NCI-H2196 treated with DMSO at 0.1 percent for 48 hours (cell line): ENCODE measurements at regions not wholly inside any gene's neighbourhood (a gene's known extent, or its start where the extent isn't known, plus 50 kb on each side); places are given as distances from the start of the nearest gene placed in this dataset.
A peak's percentile ranks its signal among the peaks of the same experiment; 100 is the strongest.

ENCODE experiments used
- DNase-seq: peaks from one replicate; lab custom pipeline; 2025; ENCODE audit not compliant: unreplicated experiment; lab: John Stamatoyannopoulos, UW

- no peak for DNase-seq
These were observed 203.3 kb upstream of the JADE1 start for GRCh38 chr4:128606173-128606572.

GRCh38 chr4:128604840-128605239 lies 204.7 kb upstream of the JADE1 start:
- no peak for DNase-seq

DNA sequence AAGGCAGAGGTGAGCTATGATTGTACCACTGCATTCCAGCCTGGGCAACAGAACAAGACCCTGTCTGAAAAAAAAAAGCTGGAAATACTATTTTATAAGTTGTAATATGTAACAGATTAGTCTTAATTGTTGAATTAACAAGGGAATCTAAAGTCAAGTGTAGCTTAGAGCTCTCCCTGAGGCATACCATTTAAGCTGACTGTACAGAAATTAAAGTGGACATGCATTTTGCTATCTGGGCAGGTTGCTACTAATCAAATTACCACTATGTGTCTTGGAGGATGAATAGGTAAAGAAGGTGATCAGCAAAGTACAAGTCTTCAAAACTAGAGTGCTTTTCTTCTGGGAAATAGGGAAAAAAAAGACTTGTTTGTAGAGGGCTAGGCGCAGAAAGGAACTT lies 205.3 kb upstream of the JADE1 start:
- DNase-seq, result no peak

DNA sequence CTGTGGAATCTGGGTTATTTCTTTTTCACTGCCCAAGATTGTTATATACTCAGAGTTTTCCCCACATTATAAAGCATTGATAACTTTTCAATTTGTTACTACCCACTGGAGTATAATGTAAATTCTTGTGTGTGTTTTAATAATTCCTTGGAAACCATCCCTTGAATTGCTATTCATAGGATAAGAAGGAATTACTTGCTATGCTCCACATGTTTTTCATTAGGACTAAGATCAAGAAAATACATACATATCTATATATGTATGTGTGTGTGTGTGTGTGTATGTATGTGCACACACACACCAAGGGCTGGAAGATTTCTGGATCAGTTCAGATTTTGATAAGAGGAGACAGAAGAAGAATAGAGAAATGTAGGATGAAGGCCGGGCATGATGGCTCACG lies 206.4 kb upstream of the JADE1 start:
- no peak for DNase-seq

- no peak for DNase-seq
These were observed 207.4 kb upstream of the JADE1 start for GRCh38 chr4:128601991-128602695.

- peak; percentile 32 for DNase-seq
These were observed 208.3 kb upstream of the JADE1 start for GRCh38 chr4:128600996-128601871.

DNA sequence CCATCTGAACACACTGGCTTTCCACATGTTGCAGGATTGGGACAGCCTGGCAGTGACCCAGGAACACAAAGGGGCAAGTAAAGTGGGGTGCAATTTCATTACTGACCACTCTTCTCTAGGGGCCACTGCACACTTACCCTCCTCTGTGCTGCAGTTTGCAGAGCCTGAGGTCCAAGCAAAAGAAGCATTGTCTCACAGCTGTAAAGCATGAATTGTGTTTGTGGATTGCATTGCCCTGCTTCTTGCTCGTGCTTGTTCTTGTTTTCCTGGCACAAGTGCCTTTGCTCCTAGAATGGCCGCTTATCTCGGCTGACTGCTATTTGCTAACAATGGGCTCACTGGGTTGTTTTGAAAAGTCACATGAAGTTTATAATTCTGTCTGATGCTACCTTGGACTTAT lies 209.1 kb upstream of the JADE1 start:
- DNase-seq, result no peak

DNA sequence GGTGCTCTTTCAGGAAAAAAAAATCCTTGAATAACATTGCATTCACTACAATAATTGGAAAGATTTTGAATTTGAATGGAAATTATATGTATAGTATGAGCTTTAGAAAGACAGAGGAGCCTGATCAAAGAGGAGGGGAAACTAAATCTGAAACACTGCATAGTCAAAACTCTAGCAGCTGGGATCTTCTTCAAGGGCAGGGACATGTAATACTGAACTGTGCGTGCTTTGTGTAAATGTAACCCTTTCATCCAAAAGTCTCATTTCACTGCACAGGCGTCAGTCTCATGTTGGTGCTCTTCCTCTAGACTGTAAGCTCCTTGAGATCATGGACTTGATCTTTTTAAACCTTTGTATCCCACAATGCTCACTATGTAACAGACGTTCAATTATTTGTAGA lies 212.0 kb upstream of the JADE1 start:
- DNase-seq, result no peak

DNA sequence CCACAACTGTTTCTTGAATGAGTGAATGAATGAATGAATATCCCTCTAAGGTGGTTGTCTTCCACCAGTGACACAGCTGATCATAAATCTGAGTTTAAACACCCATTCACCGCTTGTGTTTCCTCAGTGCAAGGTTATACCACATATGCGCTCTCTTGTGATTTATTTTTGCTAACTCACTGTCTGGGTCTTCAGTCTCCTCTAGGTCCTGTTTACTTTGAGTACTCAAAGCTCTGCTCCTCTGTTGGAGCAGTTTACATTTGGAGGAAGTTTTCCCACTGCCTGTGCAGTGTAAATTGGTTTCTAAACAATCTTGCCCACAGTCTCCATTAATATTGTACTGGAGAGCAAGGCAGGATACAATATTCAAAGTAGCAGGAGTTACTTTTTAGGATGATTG lies 212.6 kb upstream of the JADE1 start:
- DNase-seq, result no peak

- DNase-seq, result no peak
These were observed 213.4 kb upstream of the JADE1 start for GRCh38 chr4:128596115-128596514.

DNA sequence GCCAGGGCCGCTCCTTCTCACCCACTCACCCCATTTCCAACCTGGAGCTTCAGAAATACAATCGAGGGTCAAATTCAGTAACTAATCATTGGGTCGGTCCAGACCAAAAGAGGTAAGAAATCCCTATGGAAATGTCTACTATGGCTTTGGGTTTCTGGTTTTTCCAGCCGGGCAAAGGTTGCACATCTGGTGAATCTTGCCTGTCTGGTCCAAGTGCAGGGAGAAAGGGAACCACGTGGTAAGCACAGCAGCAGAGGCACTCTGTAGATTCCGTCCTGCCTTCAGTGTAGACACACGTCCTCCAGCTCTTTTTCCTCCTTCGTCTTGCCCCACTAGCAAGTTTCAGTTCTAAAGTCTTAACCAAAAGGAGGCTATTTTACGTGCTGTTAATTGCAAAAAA lies 218.0 kb upstream of the JADE1 start:
- DNase-seq, result no peak

- DNase-seq, result peak; percentile 1
These were observed 218.7 kb upstream of the JADE1 start for GRCh38 chr4:128590773-128591172.

DNA sequence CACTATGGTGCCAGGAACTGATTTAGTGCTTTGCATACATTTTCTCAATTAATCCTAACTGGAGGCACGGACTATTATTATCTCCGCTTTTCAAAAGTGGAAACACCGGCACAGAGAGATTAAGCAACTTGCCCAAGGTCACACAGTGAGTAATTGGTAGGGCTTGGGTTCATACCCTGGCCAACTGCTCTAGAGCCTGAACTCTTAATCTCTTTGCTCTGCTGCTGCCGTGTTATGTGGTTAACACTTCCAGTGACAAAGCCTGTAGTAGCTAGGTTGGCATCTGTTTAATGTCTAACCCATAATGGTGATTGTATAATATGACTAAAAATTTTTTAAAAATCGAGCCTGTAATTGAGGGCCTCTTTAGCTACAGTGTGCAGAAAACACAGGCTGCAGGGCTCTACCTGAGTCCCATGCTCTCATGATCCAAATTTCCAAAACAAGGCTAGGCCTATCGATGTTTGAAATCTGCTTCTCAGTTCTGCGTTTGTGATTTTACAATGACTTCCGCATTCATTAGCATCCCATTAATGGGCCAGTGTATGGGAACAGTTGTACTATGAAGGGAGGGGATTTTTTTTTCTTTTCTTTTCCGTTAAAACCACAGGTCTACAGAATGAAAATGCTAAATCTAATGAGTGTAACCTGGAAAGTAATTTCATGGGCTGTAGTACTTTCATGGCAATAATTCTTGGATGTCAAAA lies 219.3 kb upstream of the JADE1 start:
- DNase-seq, result no peak

DNA sequence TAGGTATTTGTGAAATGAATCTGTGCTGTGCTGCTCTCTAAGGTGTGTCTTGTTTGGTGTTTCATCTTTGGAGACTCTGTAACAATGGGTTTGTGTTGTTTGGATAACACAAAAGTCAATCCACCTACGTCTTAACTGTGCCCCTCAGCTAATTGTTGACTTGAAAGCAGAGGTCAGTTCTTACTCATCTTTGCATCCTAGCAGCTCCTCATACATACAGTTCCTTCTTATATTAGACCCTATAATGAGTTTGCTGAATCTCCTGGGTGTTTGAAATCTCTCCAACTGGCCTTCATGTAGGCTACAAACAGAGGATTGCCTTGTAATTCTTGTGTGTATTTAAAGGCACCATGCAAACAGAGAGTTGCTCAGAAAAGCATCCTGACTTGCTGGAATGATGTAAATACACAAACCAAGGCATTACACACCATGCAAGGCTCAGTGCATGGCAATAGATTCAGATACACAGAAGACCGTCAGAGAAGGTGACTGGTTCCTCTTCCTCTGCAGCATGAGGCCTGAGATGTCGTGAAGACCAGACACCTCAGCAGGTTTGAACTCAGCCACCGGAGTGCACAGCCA lies 220.0 kb upstream of the JADE1 start:
- no peak for DNase-seq

DNA sequence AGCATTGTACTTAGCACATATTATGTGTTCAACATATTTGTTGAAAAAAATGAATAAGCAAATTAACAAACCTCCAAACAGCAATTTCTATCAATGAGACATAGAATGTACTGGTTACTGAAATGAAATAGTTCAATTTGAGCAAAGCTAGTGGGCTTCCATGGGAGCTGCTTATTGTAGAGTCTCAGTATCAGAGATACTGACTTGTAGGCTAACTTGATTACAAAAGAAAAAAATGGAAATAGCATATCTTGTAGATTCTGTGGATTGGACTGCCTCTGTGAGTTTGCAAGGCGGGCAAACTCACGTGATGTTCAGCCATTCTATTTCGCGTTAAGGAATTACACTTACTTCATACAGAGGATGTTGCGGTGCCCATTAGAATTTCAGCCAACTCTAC lies 222.1 kb upstream of the JADE1 start:
- no peak for DNase-seq

DNA sequence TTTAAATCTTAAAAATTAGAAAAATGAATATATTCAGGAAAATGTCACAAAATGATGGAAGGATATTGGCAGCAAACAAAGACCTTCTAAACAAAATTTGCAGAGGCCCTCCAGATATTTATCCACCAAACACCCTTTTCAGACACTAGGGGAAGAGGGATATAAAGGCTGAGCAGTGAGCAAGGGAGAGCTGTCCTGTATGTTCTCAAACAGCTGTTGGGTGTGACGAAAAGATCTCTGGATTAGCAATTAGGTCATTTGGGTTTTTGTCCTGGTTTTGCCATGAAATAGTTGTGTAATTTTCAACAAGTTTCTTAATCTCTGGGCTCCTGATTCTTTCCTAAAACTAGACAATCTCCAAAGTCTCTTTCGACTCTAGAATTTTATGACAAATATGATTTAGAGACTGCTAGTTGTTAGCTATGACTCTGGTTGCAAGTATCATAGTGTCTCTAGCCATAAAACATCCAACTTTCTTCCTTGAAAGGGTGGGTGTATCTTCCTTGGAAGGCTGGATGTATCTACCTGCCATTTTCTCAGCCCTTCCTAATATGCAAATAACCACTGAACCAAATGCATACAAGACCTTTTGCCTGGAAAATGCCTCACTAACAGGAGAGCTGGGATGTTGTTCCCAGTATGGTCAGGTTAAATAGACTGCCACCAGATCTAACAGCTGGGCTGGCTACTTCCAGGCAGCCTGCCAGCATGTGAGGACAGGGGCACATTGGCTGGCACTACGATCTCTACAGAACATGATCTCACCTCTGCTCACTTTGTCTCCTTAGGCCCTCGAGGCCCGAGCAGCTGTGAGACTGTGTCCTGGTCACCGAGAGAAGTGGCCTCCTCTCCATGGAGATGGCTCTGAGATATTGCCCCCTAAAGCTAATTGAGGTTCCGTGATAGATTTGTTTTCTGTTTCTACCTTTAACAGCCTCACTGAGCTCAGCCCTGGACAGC lies 225.5 kb upstream of the JADE1 start:
- peak; percentile 31 for DNase-seq

- DNase-seq, result no peak
These were observed 227.1 kb upstream of the JADE1 start for GRCh38 chr4:128582427-128582870.

DNA sequence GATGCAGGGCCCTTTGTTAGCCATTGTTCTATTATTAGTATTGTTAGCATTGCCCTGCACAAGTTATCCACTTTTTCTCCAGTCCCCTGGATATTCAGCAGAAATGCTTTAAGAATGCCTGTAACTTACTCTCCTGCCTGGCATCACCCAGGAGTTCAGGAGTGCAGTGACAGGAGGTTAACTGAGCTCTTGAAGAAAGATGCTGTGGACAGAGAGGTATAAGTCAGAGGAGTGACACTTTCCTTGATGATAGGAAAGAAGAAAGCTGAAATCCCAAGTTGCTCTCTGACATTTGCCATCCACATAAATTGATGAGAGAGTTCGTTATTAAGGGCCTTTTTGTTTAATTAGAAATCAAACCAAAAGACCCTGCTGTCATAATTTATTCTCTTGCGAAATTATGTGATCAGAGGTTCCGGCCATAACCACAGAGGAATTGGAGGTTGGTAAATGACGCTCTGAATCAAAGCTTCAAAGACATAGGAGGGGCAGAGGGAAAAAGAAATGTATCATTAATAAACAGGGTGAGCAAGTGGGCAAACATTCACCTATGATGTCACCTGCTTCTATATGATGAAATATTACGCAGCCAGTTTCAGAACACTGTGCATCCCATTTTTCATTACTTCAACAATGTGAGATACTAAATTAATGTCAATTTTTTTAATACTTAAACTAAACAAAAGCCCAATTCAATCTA lies 230.2 kb upstream of the JADE1 start:
- no peak for DNase-seq

GRCh38 chr4:128574706-128575105 lies 234.8 kb upstream of the JADE1 start:
- DNase-seq, result no peak
